ENCODE measurements at regions not wholly inside any gene's neighbourhood (a gene's known extent, or its start where the extent isn't known, plus 50 kb on each side); places are given as distances from the start of the nearest gene placed in this dataset.
"Not testable (repeated sequence)": the region's sequence is repeated elsewhere in the genome, so short reads cannot be mapped to it uniquely, and the experiment has no call there.

DNA sequence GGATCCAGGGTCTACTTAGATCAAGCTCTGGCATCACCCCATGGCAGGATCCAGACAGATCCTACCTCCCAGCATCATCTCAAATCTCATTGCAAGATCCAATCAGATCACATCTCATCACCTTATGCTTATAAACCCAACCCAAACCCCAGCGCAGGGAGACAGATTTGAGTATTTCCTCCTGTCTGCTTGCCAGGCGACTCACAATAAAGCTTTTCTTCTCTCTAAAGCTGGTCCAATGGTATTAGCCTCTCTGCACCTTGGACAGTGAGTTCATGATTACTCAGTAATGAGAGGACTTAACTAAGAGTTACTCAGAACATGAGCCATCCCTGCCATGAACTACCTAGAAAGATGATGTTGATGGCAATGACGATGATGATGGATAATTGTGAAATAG is 281.7 kb downstream of the CEP170 start:
- not testable (repeated sequence) for TF ChIP-seq CTCF, POLR2AphosphoS5, POLR2A, EP300 (IDR thresholded peaks at IDR 0.05)

All from upper lobe of left lung (tissue), 4 donors.